Kidney (tissue), 13 donors: ENCODE measurements at regions not wholly inside any gene's neighbourhood (a gene's known extent, or its start where the extent isn't known, plus 50 kb on each side); places are given as distances from the start of the nearest gene placed in this dataset.
A peak's percentile ranks its signal among the peaks of the same experiment; 100 is the strongest.

Experiments used
- DNase-seq, 5 donors: peaks; one replicate each; pipeline ENCODE4 v3.0.0-alpha.2; 2013 to 2020
- FAIRE-seq: peaks from 2 replicates; lab custom pipeline; 2012; peaks lifted over from hg19 to GRCh38; lab: Jason Lieb, UNC
- H3K27ac ChIP-seq, 2 donors: one replicate each; pipeline ENCODE4 v1.7.0; 2013; ENCODE audit warnings: low read depth in 2 of 2, low read length in 2 of 2, inconsistent platforms in 1 of 2
- H3K27me3 ChIP-seq: one replicate; pipeline ENCODE4 v1.7.1; 2013; ENCODE audit warnings: low read length, inconsistent platforms; ENCODE audit not compliant: control insufficient read depth, insufficient read depth
- H3K36me3 ChIP-seq, 3 donors: one replicate each; pipeline versions ENCODE4 v1.7.0 to v1.7.1; 2013; ENCODE audit warnings: low read length in 3 of 3, control low read depth in 1 of 3, inconsistent platforms in 1 of 3; ENCODE audit not compliant: insufficient read depth in 3 of 3, control insufficient read depth in 2 of 3
- H3K4me1 ChIP-seq, 3 donors: one replicate each; pipeline versions ENCODE4 v1.7.0 to v1.7.1; 2013; ENCODE audit warnings: low read length in 3 of 3, inconsistent platforms in 1 of 3, low read depth in 1 of 3; ENCODE audit not compliant: control insufficient read depth in 2 of 3, insufficient read depth in 2 of 3
- H3K4me3 ChIP-seq, 3 donors: one replicate each; pipeline versions ENCODE4 v1.7.0 to v1.8.1; 2013; ENCODE audit warnings: low read length in 3 of 3, control low read depth in 1 of 3, inconsistent platforms in 1 of 3
- H3K9ac ChIP-seq, 3 donors: one replicate each; pipeline versions ENCODE4 v1.7.0 to v1.7.1; 2013; ENCODE audit warnings: low read length in 3 of 3, control low read depth in 1 of 3, inconsistent platforms in 1 of 3
- H3K9me3 ChIP-seq, 3 donors: one replicate each; pipeline versions ENCODE4 v1.7.0 to v1.7.1; 2013; ENCODE audit warnings: low read length in 3 of 3, control low read depth in 1 of 3, inconsistent platforms in 1 of 3; ENCODE audit not compliant: control insufficient read depth in 2 of 3, insufficient read depth in 1 of 3
- intact Hi-C: fragments of 100-400 bp; cut with DNase I; formaldehyde crosslinking; loops from one replicate; pipeline ENCODE4 v1.11.1; 2022
- TF ChIP-seq, protein P1 (sequence below): IDR thresholded peaks from 3 replicates; pipeline ENCODE4 v1.5.1; 2012; ENCODE audit warnings: mild to moderate bottlenecking, moderate library complexity, borderline replicate concordance; ENCODE audit not compliant: insufficient read depth; ENCODE audit errors: extremely low read depth
- donor health status: control.
- donor health status: control.
- donor health status: control.
- donor health status: control.
- donor health status: control.
- donor health status: DM: yes; HTN: yes; CAD: no.
- donor health status: Normal renal cell carcinoma (clear cell type).

DNA sequence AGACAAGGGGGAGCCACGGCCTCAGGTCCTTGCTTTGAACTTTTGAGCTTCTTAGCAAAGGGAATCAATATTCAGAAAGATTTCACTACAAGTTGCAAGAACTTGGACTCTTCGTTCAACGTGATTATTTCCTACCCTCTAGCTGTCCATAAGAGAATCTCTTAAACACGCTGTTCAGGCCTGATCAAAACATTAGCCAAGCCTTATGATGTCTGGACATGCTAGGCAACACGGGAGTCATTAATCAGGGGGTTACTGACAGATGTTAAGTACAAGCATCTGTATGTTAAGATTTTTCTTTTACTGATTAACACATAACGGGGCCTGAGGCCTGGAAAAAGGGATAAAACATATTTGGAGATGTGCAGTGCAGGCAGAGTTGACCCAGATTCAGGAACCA, 138.9 kb upstream of the IL1RAPL2 start:
- H3K4me3 ChIP-seq, result no peak overlapping the region
- intact Hi-C loops, result no loop called here
- H3K27ac ChIP-seq, result no peak overlapping the region
- no peak overlapping the region for H3K9ac ChIP-seq
- no peaks in the 10 kb centered on the region for H3K9me3 ChIP-seq
- FAIRE-seq (no peak), DNase-seq (peak in 1 of 5 donors; percentile 14)
- H3K36me3 ChIP-seq, result no peaks in the 10 kb centered on the region
- H3K4me1 ChIP-seq, result no peaks in the 10 kb centered on the region
- TF ChIP-seq, protein P1, sequence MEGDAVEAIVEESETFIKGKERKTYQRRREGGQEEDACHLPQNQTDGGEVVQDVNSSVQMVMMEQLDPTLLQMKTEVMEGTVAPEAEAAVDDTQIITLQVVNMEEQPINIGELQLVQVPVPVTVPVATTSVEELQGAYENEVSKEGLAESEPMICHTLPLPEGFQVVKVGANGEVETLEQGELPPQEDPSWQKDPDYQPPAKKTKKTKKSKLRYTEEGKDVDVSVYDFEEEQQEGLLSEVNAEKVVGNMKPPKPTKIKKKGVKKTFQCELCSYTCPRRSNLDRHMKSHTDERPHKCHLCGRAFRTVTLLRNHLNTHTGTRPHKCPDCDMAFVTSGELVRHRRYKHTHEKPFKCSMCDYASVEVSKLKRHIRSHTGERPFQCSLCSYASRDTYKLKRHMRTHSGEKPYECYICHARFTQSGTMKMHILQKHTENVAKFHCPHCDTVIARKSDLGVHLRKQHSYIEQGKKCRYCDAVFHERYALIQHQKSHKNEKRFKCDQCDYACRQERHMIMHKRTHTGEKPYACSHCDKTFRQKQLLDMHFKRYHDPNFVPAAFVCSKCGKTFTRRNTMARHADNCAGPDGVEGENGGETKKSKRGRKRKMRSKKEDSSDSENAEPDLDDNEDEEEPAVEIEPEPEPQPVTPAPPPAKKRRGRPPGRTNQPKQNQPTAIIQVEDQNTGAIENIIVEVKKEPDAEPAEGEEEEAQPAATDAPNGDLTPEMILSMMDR, result no peak
- H3K27me3 ChIP-seq, result peaks cover 2% of the 10 kb centered on the region

DNA sequence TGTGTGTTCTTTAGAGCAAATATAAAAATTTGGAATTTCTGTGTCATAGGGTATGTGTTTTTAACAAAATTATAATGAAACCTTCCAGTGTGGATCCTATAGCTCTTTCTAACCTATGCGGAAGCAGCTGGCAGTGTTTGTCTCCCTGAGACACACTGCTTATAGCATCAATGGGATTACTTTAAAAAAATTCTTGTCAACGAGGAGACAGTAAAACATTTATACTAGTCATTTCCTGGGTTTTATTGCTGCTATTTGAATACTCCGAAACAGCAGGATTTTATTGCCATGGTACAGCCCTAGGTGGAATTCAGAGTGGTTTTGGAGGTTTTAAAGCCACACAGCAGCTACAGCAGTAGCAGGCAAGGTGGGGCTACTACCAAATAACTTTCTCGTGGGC, 145.1 kb upstream of the IL1RAPL2 start:
- FAIRE-seq (no peak), DNase-seq (no peak)
- Histone ChIP-seq H3K27ac (no peak overlapping the region), H3K36me3 (no peaks in the 10 kb centered on the region), H3K4me1 (no peaks in the 10 kb centered on the region), H3K9me3 (no peaks in the 10 kb centered on the region), H3K4me3 (no peak overlapping the region), H3K27me3 (peaks cover 2% of the 10 kb centered on the region), H3K9ac (no peak overlapping the region)
- intact Hi-C loops, result no loop called here
- TF ChIP-seq, protein P1, result no peak

DNA sequence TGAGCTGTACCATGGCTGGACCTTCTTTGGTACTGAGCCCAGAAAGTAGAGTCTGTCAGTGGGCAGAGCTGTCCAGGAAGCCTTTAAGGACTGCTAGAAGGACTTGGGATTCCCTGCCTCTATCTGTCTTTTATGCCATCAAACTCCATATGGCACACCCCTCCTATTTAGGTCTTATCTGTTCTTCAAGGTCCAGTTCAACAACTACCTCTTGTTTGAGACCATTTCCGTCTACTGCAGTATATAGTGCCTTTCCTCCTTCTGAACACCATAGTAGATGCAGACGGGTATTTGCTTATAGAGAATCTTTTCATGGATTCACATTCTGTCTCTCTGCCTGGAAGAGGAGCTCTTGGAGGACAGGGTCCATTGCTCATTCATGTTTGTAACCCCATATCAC, 146.1 kb upstream of the IL1RAPL2 start:
- Histone ChIP-seq H3K36me3 (no peaks in the 10 kb centered on the region), H3K27ac (no peak overlapping the region), H3K4me3 (no peak overlapping the region), H3K27me3 (peaks cover 2% of the 10 kb centered on the region), H3K9ac (no peak overlapping the region), H3K4me1 (no peaks in the 10 kb centered on the region), H3K9me3 (no peaks in the 10 kb centered on the region)
- TF ChIP-seq, protein P1, result no peak
- intact Hi-C loops, result no loop called here
- DNase-seq (no peak), FAIRE-seq (no peak)

DNA sequence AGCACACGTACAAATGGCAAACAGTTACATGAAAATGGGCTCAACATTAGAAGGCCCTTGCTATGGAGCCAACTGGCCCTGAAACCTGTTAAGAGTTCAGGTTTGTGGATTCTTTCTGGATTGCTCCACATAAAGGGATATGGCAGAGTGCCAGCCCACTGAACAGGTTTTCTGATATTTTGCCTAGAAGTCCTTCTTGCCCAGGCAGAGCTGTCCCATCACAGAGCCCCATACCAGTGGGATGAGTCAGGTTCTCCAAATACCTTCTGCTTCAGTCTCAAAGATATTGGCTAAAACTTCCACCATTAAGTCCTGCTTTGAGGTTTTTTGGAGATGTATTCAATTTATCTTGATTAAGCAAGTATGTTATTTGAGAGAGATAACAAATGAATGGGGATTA, 146.8 kb upstream of the IL1RAPL2 start:
- TF ChIP-seq, protein P1, result no peak
- no peaks in the 10 kb centered on the region for H3K36me3 ChIP-seq
- DNase-seq (no peak), FAIRE-seq (no peak)
- peaks cover 2% of the 10 kb centered on the region for H3K27me3 ChIP-seq
- no peaks in the 10 kb centered on the region for H3K4me1 ChIP-seq
- no peaks in the 10 kb centered on the region for H3K9me3 ChIP-seq
- no peak overlapping the region for H3K4me3 ChIP-seq
- intact Hi-C loops, result no loop called here
- no peak overlapping the region for H3K27ac ChIP-seq
- no peak overlapping the region for H3K9ac ChIP-seq
